WTC11 (cell line): ENCODE measurements at regions not wholly inside any gene's neighbourhood (a gene's known extent, or its start where the extent isn't known, plus 50 kb on each side); places are given as distances from the start of the nearest gene placed in this dataset.

Experiments used
- ATAC-seq: fragments of 200-7000 bp; cut with Tn5 transposase; 2 replicates; pipeline ENCODE4 v1.10.0; 2021; ENCODE audit warnings: mild to moderate bottlenecking, moderate library complexity
- CTCF ChIA-PET: fragments of 300-600 bp; sonication (Branson Sonifier 250); formaldehyde crosslinking; loops from one replicate; lab custom pipeline; 2021; ENCODE audit warnings: antibody characterized with exemption; lab: Charles Lee
- POLR2A ChIA-PET: fragments of 350-600 bp; sonication (Branson Sonifier 250); formaldehyde crosslinking; loops from one replicate; lab custom pipeline; 2021; ENCODE audit warnings: antibody characterized with exemption; lab: Charles Lee
- DNase-seq: peaks from one replicate; pipeline ENCODE4 v3.0.0; 2021; ENCODE audit warnings: low spot score
- H3K27ac Mint-ChIP-seq: 2 replicates; pipeline ENCODE4 v1.8.0; 2021; ENCODE audit warnings: mixed read lengths
- H3K27me3 Mint-ChIP-seq: 2 replicates; pipeline ENCODE4 v1.8.0; 2021; ENCODE audit warnings: low read depth, mild to moderate bottlenecking, moderate library complexity, mixed read lengths
- H3K36me3 Mint-ChIP-seq: 2 replicates; pipeline ENCODE4 v1.8.0; 2021; ENCODE audit warnings: mixed read lengths
- H3K4me1 Mint-ChIP-seq: 2 replicates; pipeline ENCODE4 v1.8.0; 2022; ENCODE audit warnings: mixed read lengths
- H3K4me3 Mint-ChIP-seq: 2 replicates; pipeline ENCODE4 v1.8.0; 2021; ENCODE audit warnings: mild to moderate bottlenecking, moderate library complexity, mixed read lengths
- H3K9me3 Mint-ChIP-seq: 2 replicates; pipeline ENCODE4 v1.8.0; 2021; ENCODE audit warnings: mixed read lengths
- CBFB ChIP-seq: sonication (generic); formaldehyde crosslinking; IDR thresholded peaks from 2 replicates; pipeline ENCODE4 v1.8.1; 2022; ENCODE audit warnings: mild to moderate bottlenecking, low read depth, missing genetic modification reagents
- ESRRA ChIP-seq: sonication (generic); formaldehyde crosslinking; IDR thresholded peaks from 2 replicates; pipeline ENCODE4 v1.8.1; 2022; ENCODE audit warnings: mild to moderate bottlenecking, missing genetic modification reagents, borderline replicate concordance
- GABPB1 ChIP-seq: sonication (generic); formaldehyde crosslinking; IDR thresholded peaks from 2 replicates; pipeline ENCODE4 v1.8.1; 2023; ENCODE audit warnings: mild to moderate bottlenecking, missing genetic modification reagents
- IRF2 ChIP-seq: sonication (generic); formaldehyde crosslinking; IDR thresholded peaks from 2 replicates; pipeline ENCODE4 v1.8.0; 2022; ENCODE audit warnings: low read depth, missing genetic modification reagents, borderline replicate concordance
- JUN ChIP-seq: sonication (generic); formaldehyde crosslinking; IDR thresholded peaks from 2 replicates; pipeline ENCODE4 v1.8.0; 2023; ENCODE audit warnings: mild to moderate bottlenecking, missing genetic modification reagents
- MYBL2 ChIP-seq: sonication (generic); formaldehyde crosslinking; IDR thresholded peaks from 2 replicates; pipeline ENCODE4 v1.8.1; 2023; ENCODE audit warnings: mild to moderate bottlenecking, moderate library complexity, missing genetic modification reagents
- OVOL2 ChIP-seq: fragments of 250-450 bp; sonication (Bioruptor Pico); IDR thresholded peaks from 2 replicates; pipeline ENCODE4 v1.9.0; 2021; ENCODE audit warnings: mild to moderate bottlenecking, borderline replicate concordance
- TEAD4 ChIP-seq: sonication (generic); formaldehyde crosslinking; IDR thresholded peaks from 2 replicates; pipeline ENCODE4 v1.8.0; 2022; ENCODE audit warnings: mild to moderate bottlenecking, missing genetic modification reagents
- ZNF263 ChIP-seq: sonication (generic); formaldehyde crosslinking; IDR thresholded peaks from 2 replicates; pipeline ENCODE4 v1.8.1; 2022; ENCODE audit warnings: low read depth, mild to moderate bottlenecking, moderate library complexity, missing genetic modification reagents
- ZNF671 ChIP-seq: fragments of 250-450 bp; sonication (Bioruptor Pico); IDR thresholded peaks from 2 replicates; pipeline ENCODE4 v1.8.0; 2021; ENCODE audit warnings: mild to moderate bottlenecking
- TF ChIP-seq, protein P1 (sequence below): sonication (generic); formaldehyde crosslinking; IDR thresholded peaks from 2 replicates; pipeline ENCODE4 v1.8.0; 2022; ENCODE audit warnings: missing genetic modification reagents
- TF ChIP-seq, protein P2 (sequence below): sonication (generic); formaldehyde crosslinking; IDR thresholded peaks from 2 replicates; pipeline ENCODE4 v1.8.0; 2022; ENCODE audit warnings: mild to moderate bottlenecking, missing genetic modification reagents
- TF ChIP-seq, protein P3 (sequence below): sonication (generic); formaldehyde crosslinking; IDR thresholded peaks from 2 replicates; pipeline ENCODE4 v1.8.1; 2023; ENCODE audit warnings: mild to moderate bottlenecking, missing genetic modification reagents
- TF ChIP-seq, protein P4 (sequence below): fragments of 250-450 bp; sonication (Bioruptor Pico); IDR thresholded peaks from 2 replicates; pipeline ENCODE4 v1.9.0; 2021; ENCODE audit warnings: mild to moderate bottlenecking, borderline replicate concordance
- TF ChIP-seq, protein P5 (sequence below): sonication (generic); formaldehyde crosslinking; IDR thresholded peaks from 2 replicates; pipeline ENCODE4 v1.8.1; 2022; ENCODE audit warnings: mild to moderate bottlenecking, missing genetic modification reagents, moderate library complexity, borderline replicate concordance
- TF ChIP-seq, protein P6 (sequence below): fragments of 250-450 bp; sonication (Bioruptor Pico); IDR thresholded peaks from 2 replicates; pipeline ENCODE4 v2.1.2; 2022; ENCODE audit warnings: mild to moderate bottlenecking, moderate library complexity
- TF ChIP-seq, protein P7 (sequence below): sonication (generic); formaldehyde crosslinking; IDR thresholded peaks from 2 replicates; pipeline ENCODE4 v1.8.1; 2022; ENCODE audit warnings: mild to moderate bottlenecking, moderate library complexity, missing genetic modification reagents
- TF ChIP-seq, protein P8 (sequence below): sonication (generic); formaldehyde crosslinking; IDR thresholded peaks from 2 replicates; pipeline ENCODE4 v1.8.0; 2023; ENCODE audit warnings: mild to moderate bottlenecking, missing genetic modification reagents

DNA sequence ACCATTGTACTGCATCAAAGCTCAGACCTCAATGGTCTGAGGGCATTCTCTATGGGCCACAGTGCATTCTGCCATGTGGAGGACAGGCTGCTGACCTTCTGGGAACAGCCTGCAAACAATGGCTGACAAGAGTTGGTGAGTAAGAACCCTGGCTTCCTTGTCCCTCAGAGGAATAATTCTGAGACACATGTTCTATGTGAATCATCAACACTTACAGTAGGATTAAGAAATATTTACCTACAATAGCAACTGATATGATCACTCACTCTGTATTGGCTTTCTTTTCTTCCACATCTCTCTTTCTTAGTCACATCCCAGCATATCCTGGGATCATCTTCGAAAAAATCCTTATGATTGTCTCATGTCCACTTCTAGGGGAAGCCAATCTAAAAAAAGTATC lies 306.5 kb upstream of the ITGA1 start (continued):
- TF ChIP-seq, protein P1, sequence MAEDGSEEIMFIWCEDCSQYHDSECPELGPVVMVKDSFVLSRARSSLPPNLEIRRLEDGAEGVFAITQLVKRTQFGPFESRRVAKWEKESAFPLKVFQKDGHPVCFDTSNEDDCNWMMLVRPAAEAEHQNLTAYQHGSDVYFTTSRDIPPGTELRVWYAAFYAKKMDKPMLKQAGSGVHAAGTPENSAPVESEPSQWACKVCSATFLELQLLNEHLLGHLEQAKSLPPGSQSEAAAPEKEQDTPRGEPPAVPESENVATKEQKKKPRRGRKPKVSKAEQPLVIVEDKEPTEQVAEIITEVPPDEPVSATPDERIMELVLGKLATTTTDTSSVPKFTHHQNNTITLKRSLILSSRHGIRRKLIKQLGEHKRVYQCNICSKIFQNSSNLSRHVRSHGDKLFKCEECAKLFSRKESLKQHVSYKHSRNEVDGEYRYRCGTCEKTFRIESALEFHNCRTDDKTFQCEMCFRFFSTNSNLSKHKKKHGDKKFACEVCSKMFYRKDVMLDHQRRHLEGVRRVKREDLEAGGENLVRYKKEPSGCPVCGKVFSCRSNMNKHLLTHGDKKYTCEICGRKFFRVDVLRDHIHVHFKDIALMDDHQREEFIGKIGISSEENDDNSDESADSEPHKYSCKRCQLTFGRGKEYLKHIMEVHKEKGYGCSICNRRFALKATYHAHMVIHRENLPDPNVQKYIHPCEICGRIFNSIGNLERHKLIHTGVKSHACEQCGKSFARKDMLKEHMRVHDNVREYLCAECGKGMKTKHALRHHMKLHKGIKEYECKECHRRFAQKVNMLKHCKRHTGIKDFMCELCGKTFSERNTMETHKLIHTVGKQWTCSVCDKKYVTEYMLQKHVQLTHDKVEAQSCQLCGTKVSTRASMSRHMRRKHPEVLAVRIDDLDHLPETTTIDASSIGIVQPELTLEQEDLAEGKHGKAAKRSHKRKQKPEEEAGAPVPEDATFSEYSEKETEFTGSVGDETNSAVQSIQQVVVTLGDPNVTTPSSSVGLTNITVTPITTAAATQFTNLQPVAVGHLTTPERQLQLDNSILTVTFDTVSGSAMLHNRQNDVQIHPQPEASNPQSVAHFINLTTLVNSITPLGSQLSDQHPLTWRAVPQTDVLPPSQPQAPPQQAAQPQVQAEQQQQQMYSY (CRISPR knock-in tag) = no peak
- TF ChIP-seq, protein P2, sequence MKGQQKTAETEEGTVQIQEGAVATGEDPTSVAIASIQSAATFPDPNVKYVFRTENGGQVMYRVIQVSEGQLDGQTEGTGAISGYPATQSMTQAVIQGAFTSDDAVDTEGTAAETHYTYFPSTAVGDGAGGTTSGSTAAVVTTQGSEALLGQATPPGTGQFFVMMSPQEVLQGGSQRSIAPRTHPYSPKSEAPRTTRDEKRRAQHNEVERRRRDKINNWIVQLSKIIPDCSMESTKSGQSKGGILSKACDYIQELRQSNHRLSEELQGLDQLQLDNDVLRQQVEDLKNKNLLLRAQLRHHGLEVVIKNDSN (CRISPR knock-in tag) = no peak
- TF ChIP-seq OVOL2 (CRISPR knock-in tag) (no peak), IRF2 (CRISPR knock-in tag) (no peak), MYBL2 (CRISPR knock-in tag) (no peak)
- TF ChIP-seq, protein P3, sequence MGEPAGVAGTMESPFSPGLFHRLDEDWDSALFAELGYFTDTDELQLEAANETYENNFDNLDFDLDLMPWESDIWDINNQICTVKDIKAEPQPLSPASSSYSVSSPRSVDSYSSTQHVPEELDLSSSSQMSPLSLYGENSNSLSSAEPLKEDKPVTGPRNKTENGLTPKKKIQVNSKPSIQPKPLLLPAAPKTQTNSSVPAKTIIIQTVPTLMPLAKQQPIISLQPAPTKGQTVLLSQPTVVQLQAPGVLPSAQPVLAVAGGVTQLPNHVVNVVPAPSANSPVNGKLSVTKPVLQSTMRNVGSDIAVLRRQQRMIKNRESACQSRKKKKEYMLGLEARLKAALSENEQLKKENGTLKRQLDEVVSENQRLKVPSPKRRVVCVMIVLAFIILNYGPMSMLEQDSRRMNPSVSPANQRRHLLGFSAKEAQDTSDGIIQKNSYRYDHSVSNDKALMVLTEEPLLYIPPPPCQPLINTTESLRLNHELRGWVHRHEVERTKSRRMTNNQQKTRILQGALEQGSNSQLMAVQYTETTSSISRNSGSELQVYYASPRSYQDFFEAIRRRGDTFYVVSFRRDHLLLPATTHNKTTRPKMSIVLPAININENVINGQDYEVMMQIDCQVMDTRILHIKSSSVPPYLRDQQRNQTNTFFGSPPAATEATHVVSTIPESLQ (CRISPR knock-in tag) = no peak
- TF ChIP-seq, protein P4, sequence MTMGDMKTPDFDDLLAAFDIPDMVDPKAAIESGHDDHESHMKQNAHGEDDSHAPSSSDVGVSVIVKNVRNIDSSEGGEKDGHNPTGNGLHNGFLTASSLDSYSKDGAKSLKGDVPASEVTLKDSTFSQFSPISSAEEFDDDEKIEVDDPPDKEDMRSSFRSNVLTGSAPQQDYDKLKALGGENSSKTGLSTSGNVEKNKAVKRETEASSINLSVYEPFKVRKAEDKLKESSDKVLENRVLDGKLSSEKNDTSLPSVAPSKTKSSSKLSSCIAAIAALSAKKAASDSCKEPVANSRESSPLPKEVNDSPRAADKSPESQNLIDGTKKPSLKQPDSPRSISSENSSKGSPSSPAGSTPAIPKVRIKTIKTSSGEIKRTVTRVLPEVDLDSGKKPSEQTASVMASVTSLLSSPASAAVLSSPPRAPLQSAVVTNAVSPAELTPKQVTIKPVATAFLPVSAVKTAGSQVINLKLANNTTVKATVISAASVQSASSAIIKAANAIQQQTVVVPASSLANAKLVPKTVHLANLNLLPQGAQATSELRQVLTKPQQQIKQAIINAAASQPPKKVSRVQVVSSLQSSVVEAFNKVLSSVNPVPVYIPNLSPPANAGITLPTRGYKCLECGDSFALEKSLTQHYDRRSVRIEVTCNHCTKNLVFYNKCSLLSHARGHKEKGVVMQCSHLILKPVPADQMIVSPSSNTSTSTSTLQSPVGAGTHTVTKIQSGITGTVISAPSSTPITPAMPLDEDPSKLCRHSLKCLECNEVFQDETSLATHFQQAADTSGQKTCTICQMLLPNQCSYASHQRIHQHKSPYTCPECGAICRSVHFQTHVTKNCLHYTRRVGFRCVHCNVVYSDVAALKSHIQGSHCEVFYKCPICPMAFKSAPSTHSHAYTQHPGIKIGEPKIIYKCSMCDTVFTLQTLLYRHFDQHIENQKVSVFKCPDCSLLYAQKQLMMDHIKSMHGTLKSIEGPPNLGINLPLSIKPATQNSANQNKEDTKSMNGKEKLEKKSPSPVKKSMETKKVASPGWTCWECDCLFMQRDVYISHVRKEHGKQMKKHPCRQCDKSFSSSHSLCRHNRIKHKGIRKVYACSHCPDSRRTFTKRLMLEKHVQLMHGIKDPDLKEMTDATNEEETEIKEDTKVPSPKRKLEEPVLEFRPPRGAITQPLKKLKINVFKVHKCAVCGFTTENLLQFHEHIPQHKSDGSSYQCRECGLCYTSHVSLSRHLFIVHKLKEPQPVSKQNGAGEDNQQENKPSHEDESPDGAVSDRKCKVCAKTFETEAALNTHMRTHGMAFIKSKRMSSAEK = no peak

DNA sequence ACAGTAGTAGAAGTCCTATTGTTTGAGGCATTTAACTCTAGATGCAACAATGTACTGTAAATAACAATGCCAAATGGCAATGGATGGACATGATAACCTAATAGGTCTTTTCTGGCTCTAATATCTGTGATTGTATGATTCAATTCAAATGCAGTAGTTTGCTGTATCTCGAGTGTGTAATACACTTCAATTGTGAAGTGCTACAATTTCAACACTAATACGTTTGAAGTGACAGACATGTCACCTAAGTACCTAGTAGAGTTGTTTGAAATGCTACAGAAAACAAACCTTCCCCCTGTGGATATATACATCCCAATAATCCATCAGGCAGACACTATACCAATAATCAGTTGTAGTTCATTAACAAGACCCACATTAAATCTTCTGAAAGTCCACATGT lies 305.9 kb upstream of the ITGA1 start:
- peaks cover 20% of the 10 kb centered on the region for H3K4me1 Mint-ChIP-seq
- POLR2A ChIA-PET = no interaction called here
- no peak for DNase-seq

More for the DNA sequence above, 305.9 kb upstream of the ITGA1 start:
- no peaks in the 10 kb centered on the region for H3K36me3 Mint-ChIP-seq
- CTCF ChIA-PET = no interaction called here
- H3K9me3 Mint-ChIP-seq = peaks cover 11% of the 10 kb centered on the region; the same call in 1 of the 2 replicates
- ATAC-seq = no peak
- TF ChIP-seq, protein P5, sequence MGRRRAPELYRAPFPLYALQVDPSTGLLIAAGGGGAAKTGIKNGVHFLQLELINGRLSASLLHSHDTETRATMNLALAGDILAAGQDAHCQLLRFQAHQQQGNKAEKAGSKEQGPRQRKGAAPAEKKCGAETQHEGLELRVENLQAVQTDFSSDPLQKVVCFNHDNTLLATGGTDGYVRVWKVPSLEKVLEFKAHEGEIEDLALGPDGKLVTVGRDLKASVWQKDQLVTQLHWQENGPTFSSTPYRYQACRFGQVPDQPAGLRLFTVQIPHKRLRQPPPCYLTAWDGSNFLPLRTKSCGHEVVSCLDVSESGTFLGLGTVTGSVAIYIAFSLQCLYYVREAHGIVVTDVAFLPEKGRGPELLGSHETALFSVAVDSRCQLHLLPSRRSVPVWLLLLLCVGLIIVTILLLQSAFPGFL (CRISPR knock-in tag) = no peak
- no peak for TF ChIP-seq ESRRA (CRISPR knock-in tag)
- TF ChIP-seq, protein P6, sequence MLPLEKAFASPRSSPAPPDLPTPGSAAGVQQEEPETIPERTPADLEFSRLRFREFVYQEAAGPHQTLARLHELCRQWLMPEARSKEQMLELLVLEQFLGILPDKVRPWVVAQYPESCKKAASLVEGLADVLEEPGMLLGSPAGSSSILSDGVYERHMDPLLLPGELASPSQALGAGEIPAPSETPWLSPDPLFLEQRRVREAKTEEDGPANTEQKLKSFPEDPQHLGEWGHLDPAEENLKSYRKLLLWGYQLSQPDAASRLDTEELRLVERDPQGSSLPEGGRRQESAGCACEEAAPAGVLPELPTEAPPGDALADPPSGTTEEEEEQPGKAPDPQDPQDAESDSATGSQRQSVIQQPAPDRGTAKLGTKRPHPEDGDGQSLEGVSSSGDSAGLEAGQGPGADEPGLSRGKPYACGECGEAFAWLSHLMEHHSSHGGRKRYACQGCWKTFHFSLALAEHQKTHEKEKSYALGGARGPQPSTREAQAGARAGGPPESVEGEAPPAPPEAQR (CRISPR knock-in tag) = no peak
- TF ChIP-seq GABPB1 (CRISPR knock-in tag) = no peak
- TF ChIP-seq CBFB = no peak
- TF ChIP-seq, protein P7, sequence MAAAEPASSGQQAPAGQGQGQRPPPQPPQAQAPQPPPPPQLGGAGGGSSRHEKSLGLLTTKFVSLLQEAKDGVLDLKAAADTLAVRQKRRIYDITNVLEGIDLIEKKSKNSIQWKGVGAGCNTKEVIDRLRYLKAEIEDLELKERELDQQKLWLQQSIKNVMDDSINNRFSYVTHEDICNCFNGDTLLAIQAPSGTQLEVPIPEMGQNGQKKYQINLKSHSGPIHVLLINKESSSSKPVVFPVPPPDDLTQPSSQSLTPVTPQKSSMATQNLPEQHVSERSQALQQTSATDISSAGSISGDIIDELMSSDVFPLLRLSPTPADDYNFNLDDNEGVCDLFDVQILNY (CRISPR knock-in tag) = no peak
- no peak for TF ChIP-seq JUN (CRISPR knock-in tag)
- TF ChIP-seq, protein P8, sequence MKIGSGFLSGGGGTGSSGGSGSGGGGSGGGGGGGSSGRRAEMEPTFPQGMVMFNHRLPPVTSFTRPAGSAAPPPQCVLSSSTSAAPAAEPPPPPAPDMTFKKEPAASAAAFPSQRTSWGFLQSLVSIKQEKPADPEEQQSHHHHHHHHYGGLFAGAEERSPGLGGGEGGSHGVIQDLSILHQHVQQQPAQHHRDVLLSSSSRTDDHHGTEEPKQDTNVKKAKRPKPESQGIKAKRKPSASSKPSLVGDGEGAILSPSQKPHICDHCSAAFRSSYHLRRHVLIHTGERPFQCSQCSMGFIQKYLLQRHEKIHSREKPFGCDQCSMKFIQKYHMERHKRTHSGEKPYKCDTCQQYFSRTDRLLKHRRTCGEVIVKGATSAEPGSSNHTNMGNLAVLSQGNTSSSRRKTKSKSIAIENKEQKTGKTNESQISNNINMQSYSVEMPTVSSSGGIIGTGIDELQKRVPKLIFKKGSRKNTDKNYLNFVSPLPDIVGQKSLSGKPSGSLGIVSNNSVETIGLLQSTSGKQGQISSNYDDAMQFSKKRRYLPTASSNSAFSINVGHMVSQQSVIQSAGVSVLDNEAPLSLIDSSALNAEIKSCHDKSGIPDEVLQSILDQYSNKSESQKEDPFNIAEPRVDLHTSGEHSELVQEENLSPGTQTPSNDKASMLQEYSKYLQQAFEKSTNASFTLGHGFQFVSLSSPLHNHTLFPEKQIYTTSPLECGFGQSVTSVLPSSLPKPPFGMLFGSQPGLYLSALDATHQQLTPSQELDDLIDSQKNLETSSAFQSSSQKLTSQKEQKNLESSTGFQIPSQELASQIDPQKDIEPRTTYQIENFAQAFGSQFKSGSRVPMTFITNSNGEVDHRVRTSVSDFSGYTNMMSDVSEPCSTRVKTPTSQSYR (CRISPR knock-in tag) = no peak
- TF ChIP-seq TEAD4 = no peak
- TF ChIP-seq ZNF671 = no peak
- no peak for TF ChIP-seq ZNF263 (CRISPR knock-in tag)
- H3K27ac Mint-ChIP-seq = no peak overlapping the region
- no peaks in the 10 kb centered on the region for H3K27me3 Mint-ChIP-seq
- no peak overlapping the region for H3K4me3 Mint-ChIP-seq
